KMS-11 (cell line): ENCODE measurements at regions not wholly inside any gene's neighbourhood (a gene's known extent, or its start where the extent isn't known, plus 50 kb on each side); places are given as distances from the start of the nearest gene placed in this dataset.
"Not testable (repeated sequence)": the region's sequence is repeated elsewhere in the genome, so short reads cannot be mapped to it uniquely, and the experiment has no call there.

Experiments
- H2AFZ ChIP-seq: fragments of 200-600 bp; sonication (generic); 2 replicates; pipeline ENCODE4 v1.6.1; 2016; ENCODE audit warnings: antibody characterized with exemption, mixed run types, low read depth
- H3K27ac ChIP-seq: fragments of 200-600 bp; sonication (generic); 2 replicates; pipeline ENCODE4 v1.6.1; 2016; ENCODE audit warnings: mild to moderate bottlenecking, mixed run types
- H3K27me3 ChIP-seq: fragments of 200-600 bp; sonication (generic); 2 replicates; pipeline ENCODE4 v1.6.1; 2017; ENCODE audit warnings: mild to moderate bottlenecking, low read depth, mixed run types, moderate library complexity; ENCODE audit not compliant: insufficient read depth
- H3K36me3 ChIP-seq: fragments of 200-600 bp; sonication (generic); 2 replicates; pipeline ENCODE4 v1.6.1; 2017; ENCODE audit warnings: mild to moderate bottlenecking, mixed run types; ENCODE audit not compliant: insufficient read depth
- H3K4me1 ChIP-seq: fragments of 200-600 bp; sonication (generic); 2 replicates; pipeline ENCODE4 v1.6.1; 2016; ENCODE audit warnings: mild to moderate bottlenecking, low read depth, mixed run types; ENCODE audit not compliant: poor library complexity, severe bottlenecking
- H3K4me2 ChIP-seq: fragments of 200-600 bp; sonication (generic); 2 replicates; pipeline ENCODE4 v1.7.0; 2016; ENCODE audit warnings: mild to moderate bottlenecking, mixed run types
- H3K4me3 ChIP-seq: fragments of 200-600 bp; sonication (generic); IDR thresholded peaks from 2 replicates; pipeline ENCODE4 v1.6.1; 2017; ENCODE audit warnings: low read depth, low read length, mixed read lengths; ENCODE audit not compliant: insufficient read depth
- H3K79me2 ChIP-seq: fragments of 200-600 bp; sonication (generic); 2 replicates; pipeline ENCODE4 v1.6.1; 2016; ENCODE audit warnings: low read depth, mixed run types; ENCODE audit not compliant: insufficient read depth
- H3K9ac ChIP-seq: fragments of 200-600 bp; sonication (generic); 2 replicates; pipeline ENCODE4 v1.6.1; 2016; ENCODE audit warnings: mild to moderate bottlenecking, mixed run types
- H4K20me1 ChIP-seq: fragments of 200-600 bp; sonication (generic); 2 replicates; pipeline ENCODE4 v1.6.1; 2016; ENCODE audit warnings: mild to moderate bottlenecking, mixed run types; ENCODE audit not compliant: insufficient read depth
- TF ChIP-seq, protein P1 (sequence below): fragments of 200-600 bp; sonication (generic); conservative IDR thresholded peaks from 2 replicates; pipeline ENCODE4 v1.6.1; 2017; ENCODE audit warnings: low read depth, mild to moderate bottlenecking, antibody characterized with exemption, low read length, moderate library complexity, mixed read lengths

- H3K79me2 ChIP-seq, H4K20me1 ChIP-seq, H3K4me3 ChIP-seq, H3K27ac ChIP-seq, H3K4me1 ChIP-seq, H3K27me3 ChIP-seq, H2AFZ ChIP-seq, H3K9ac ChIP-seq, H3K4me2 ChIP-seq, H3K36me3 ChIP-seq: not testable (repeated sequence)
Measured at GRCh38 chr4:8952791-8953190, 81.2 kb upstream of the HMX1 start.

DNA sequence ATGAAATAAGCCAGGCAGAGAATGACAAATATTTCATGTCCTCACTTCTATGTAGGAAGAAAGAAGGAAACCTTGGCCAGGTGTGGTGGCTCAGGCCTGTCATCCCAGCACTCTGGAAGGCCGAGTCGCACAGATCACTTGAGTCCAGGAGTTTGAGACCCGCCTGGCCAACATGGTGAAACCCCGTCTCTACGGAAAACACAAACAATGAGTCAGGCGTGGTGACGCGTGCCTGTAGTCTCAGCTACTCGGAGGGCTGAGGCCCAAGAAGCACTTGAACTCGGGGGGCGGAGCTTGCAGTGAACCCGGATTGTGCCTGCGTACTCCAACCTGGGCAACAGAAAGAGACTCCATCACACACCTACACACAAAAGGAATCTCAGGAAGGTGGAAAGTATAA is 80.5 kb upstream of the HMX1 start:
- H3K9ac ChIP-seq, H3K4me3 ChIP-seq, H3K27me3 ChIP-seq, H3K36me3 ChIP-seq, H4K20me1 ChIP-seq, H3K27ac ChIP-seq, H3K4me1 ChIP-seq, H3K4me2 ChIP-seq, H2AFZ ChIP-seq, H3K79me2 ChIP-seq: not testable (repeated sequence)

DNA sequence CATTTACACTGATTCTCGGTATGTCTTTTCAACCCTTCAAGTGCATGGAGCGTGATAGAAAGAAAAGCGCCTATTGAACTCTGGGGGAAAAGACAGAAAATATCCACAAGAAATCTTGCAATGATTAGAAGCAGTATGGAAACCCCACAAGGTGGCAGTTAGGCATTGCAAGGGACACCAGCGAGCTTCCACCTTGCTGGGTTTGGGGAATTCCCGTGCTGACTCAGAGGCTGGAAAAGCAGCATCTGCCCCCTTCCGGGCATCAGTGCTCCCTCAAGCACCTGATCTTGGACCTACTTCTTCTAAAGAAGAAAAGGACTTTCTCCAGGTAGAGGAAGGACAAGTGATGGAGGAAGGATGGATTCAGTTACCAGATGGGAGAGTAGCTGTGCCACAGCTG is 73.9 kb upstream of the HMX1 start:
- H3K79me2 ChIP-seq, H3K36me3 ChIP-seq, H4K20me1 ChIP-seq, H3K4me1 ChIP-seq, H3K9ac ChIP-seq, H2AFZ ChIP-seq, H3K27ac ChIP-seq, H3K4me2 ChIP-seq, H3K4me3 ChIP-seq, H3K27me3 ChIP-seq: not testable (repeated sequence)

GRCh38 chr4:8943367-8943766 is 71.7 kb upstream of the HMX1 start:
- H3K27ac ChIP-seq, H3K27me3 ChIP-seq, H3K4me3 ChIP-seq, H3K9ac ChIP-seq, H3K4me1 ChIP-seq, H2AFZ ChIP-seq, H4K20me1 ChIP-seq, H3K79me2 ChIP-seq, H3K4me2 ChIP-seq, H3K36me3 ChIP-seq: not testable (repeated sequence)

- H3K4me1 ChIP-seq, H3K9ac ChIP-seq, H3K79me2 ChIP-seq, H3K4me2 ChIP-seq, H2AFZ ChIP-seq, H3K27ac ChIP-seq, H3K4me3 ChIP-seq, H4K20me1 ChIP-seq, H3K27me3 ChIP-seq, H3K36me3 ChIP-seq: not testable (repeated sequence)
Measured at GRCh38 chr4:8942088-8942487, 70.4 kb upstream of the HMX1 start.

DNA sequence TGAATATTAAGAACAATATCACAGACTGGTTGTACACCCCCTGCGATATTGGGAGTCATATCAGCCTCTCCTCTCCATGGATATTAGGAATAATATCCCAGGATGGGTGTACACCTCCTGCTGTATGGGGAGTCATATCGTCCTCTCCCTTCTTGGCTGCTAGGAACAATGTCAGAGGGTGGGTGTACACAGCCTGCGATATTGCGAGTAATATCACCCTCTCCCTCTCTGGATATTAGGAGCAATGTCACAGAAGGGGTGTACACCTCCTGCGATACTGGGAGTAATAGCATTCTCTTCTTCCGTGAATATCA is 69.8 kb upstream of the HMX1 start:
- not testable (repeated sequence) for H3K4me2 ChIP-seq, H2AFZ ChIP-seq, H3K4me3 ChIP-seq, H4K20me1 ChIP-seq, H3K27me3 ChIP-seq, H3K79me2 ChIP-seq, H3K9ac ChIP-seq, H3K27ac ChIP-seq, H3K4me1 ChIP-seq, H3K36me3 ChIP-seq

- no peak overlapping the region for H3K27ac ChIP-seq
- no peak overlapping the region for H3K9ac ChIP-seq
- no peaks in the 10 kb centered on the region for H3K4me1 ChIP-seq
- H3K4me3 ChIP-seq: no peak overlapping the region
- no peaks in the 10 kb centered on the region for H3K79me2 ChIP-seq
- no peaks in the 10 kb centered on the region for H3K36me3 ChIP-seq
- H3K4me2 ChIP-seq: no peak overlapping the region
- no peaks in the 10 kb centered on the region for H4K20me1 ChIP-seq
- TF ChIP-seq, protein P1, sequence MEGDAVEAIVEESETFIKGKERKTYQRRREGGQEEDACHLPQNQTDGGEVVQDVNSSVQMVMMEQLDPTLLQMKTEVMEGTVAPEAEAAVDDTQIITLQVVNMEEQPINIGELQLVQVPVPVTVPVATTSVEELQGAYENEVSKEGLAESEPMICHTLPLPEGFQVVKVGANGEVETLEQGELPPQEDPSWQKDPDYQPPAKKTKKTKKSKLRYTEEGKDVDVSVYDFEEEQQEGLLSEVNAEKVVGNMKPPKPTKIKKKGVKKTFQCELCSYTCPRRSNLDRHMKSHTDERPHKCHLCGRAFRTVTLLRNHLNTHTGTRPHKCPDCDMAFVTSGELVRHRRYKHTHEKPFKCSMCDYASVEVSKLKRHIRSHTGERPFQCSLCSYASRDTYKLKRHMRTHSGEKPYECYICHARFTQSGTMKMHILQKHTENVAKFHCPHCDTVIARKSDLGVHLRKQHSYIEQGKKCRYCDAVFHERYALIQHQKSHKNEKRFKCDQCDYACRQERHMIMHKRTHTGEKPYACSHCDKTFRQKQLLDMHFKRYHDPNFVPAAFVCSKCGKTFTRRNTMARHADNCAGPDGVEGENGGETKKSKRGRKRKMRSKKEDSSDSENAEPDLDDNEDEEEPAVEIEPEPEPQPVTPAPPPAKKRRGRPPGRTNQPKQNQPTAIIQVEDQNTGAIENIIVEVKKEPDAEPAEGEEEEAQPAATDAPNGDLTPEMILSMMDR: no peak
- no peak overlapping the region for H2AFZ ChIP-seq
- no peaks in the 10 kb centered on the region; the same call in 1 of the 2 replicates for H3K27me3 ChIP-seq
Measured at GRCh38 chr4:8940792-8941491, 69.3 kb upstream of the HMX1 start.
